ENCODE measurements at regions not wholly inside any gene's neighbourhood (a gene's known extent, or its start where the extent isn't known, plus 50 kb on each side); places are given as distances from the start of the nearest gene placed in this dataset.

DNA sequence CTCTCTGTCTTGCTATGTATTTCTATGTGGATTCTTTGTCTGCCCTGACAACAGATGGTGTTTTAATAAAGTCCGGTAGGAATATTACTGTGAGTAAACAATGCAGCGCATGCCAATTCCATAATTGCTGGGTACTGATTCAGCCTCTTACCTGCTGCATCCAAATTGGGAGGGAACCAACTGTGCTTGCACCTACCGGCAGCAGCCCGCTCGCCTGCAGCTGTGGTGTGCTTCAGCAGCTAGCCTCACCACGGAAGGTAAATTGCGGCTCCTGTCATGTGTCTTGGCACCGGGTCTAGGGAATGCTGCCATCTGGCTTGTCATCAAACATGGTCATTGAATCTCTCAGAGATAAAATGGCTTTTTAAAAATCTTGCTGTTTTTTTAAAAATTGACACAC lies 704.8 kb upstream of the SLC35B3 start:
- Histone ChIP-seq H3K9me2 (ENCODE audit: insufficient read depth) (no peaks in the 10 kb centered on the region), H3K27me3 (ENCODE audit: insufficient read depth, low read length) (no peaks in the 10 kb centered on the region), H3K27ac (ENCODE audit: low read depth, low read length) (no peak overlapping the region), H3K9ac (ENCODE audit: low read length) (no peak overlapping the region), H3K4me2 (ENCODE audit: low read length) (peak overlapping the region; percentile 36), H3K4me1 (ENCODE audit: control insufficient read depth in 1 of 2, insufficient read depth in 2 of 2, low read length in 2 of 2) (peaks cover 0 to 11% of the 10 kb centered on the region in 2 experiments; a peak in 2 of 4 replicates), H3K9me3 (ENCODE audit: control insufficient read depth in 1 of 2, insufficient read depth in 1 of 2, low read depth in 1 of 2, low read length in 2 of 2) (no peaks in the 10 kb centered on the region), H3K4me3 (replicated peaks in 1 of 2; ENCODE audit: low read depth in 1 of 2, low read length in 2 of 2) (no peak overlapping the region), H4K20me1 (ENCODE audit: insufficient read depth) (no peaks in the 10 kb centered on the region), H3K36me3 (ENCODE audit: control insufficient read depth in 1 of 2, insufficient read depth in 2 of 2, low read length in 2 of 2) (no peaks in the 10 kb centered on the region), H2AFZ (ENCODE audit: low read depth, low read length, poor library complexity, severe bottlenecking) (peak overlapping the region; percentile 29), H3K79me2 (ENCODE audit: insufficient read depth, low read length) (no peaks in the 10 kb centered on the region)
- TF ChIP-seq SP1 (IDR thresholded peaks at IDR 0.05; ENCODE audit: low read depth) = no peak
- no peak for TF ChIP-seq ZFX (IDR thresholded peaks at IDR 0.05)
- TF ChIP-seq, protein P1, sequence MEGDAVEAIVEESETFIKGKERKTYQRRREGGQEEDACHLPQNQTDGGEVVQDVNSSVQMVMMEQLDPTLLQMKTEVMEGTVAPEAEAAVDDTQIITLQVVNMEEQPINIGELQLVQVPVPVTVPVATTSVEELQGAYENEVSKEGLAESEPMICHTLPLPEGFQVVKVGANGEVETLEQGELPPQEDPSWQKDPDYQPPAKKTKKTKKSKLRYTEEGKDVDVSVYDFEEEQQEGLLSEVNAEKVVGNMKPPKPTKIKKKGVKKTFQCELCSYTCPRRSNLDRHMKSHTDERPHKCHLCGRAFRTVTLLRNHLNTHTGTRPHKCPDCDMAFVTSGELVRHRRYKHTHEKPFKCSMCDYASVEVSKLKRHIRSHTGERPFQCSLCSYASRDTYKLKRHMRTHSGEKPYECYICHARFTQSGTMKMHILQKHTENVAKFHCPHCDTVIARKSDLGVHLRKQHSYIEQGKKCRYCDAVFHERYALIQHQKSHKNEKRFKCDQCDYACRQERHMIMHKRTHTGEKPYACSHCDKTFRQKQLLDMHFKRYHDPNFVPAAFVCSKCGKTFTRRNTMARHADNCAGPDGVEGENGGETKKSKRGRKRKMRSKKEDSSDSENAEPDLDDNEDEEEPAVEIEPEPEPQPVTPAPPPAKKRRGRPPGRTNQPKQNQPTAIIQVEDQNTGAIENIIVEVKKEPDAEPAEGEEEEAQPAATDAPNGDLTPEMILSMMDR (IDR thresholded peaks at IDR 0.05 in 2 of 3, conservative IDR thresholded peaks at IDR 0.05 in 1 of 3; ENCODE audit: borderline replicate concordance in 1 of 3, insufficient read depth in 1 of 3, low read depth in 2 of 3, low read length in 2 of 3) = no peak
- TF ChIP-seq FOSL1 (IDR thresholded peaks at IDR 0.05; ENCODE audit: low read depth) = no peak
- TF ChIP-seq, protein P2, sequence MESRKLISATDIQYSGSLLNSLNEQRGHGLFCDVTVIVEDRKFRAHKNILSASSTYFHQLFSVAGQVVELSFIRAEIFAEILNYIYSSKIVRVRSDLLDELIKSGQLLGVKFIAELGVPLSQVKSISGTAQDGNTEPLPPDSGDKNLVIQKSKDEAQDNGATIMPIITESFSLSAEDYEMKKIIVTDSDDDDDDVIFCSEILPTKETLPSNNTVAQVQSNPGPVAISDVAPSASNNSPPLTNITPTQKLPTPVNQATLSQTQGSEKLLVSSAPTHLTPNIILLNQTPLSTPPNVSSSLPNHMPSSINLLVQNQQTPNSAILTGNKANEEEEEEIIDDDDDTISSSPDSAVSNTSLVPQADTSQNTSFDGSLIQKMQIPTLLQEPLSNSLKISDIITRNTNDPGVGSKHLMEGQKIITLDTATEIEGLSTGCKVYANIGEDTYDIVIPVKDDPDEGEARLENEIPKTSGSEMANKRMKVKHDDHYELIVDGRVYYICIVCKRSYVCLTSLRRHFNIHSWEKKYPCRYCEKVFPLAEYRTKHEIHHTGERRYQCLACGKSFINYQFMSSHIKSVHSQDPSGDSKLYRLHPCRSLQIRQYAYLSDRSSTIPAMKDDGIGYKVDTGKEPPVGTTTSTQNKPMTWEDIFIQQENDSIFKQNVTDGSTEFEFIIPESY (IDR thresholded peaks at IDR 0.05; ENCODE audit: extremely low read depth, insufficient replicate concordance, low read length) = no peak
- no peak for TF ChIP-seq EZH2phosphoT487 (IDR thresholded peaks at IDR 0.05; ENCODE audit: borderline replicate concordance)
- no peak for TF ChIP-seq SRF (IDR thresholded peaks at IDR 0.05; ENCODE audit: low read depth)
- TF ChIP-seq EGR1 (IDR thresholded peaks at IDR 0.05; ENCODE audit: low read depth) = no peak
- TF ChIP-seq POLR2AphosphoS5 (IDR thresholded peaks at IDR 0.05; ENCODE audit: low read depth, low read length) = no peak
- TF ChIP-seq YY1 (IDR thresholded peaks at IDR 0.05; ENCODE audit: extremely low read depth, insufficient replicate concordance, low read depth, low read length) = no peak
- no peak for TF ChIP-seq ZNF274 (IDR thresholded peaks at IDR 0.05; ENCODE audit: low read depth, low read length)
- no peak for TF ChIP-seq CEBPB (IDR thresholded peaks at IDR 0.05; ENCODE audit: low read depth)
- no peak for TF ChIP-seq TCF7L2 (IDR thresholded peaks at IDR 0.05; ENCODE audit: borderline replicate concordance, extremely low read depth, insufficient read depth, insufficient read length)
- TF ChIP-seq ELF1 (IDR thresholded peaks at IDR 0.05; ENCODE audit: borderline replicate concordance, low read depth) = no peak
- no peak for TF ChIP-seq POLR2A (IDR thresholded peaks at IDR 0.05; ENCODE audit: borderline replicate concordance, extremely low read depth, insufficient read depth, insufficient read length)
- TF ChIP-seq JUND (IDR thresholded peaks at IDR 0.05) = no peak
- ATAC-seq = peak; percentile 38
- ChIA-PET CTCF (no interaction called here), POLR2A (no interaction called here), RAD21 (ENCODE audit: low non-redundant PET in 1 of 2, low total read pairs in 2 of 2, uncharacterized antibody in 2 of 2, unreplicated experiment in 2 of 2) (no interaction called here)
- no peak for DNase-seq (ENCODE audit: low read depth, low spot score)
- BruUV-seq (replicated peaks) = no TSS peak
- intact Hi-C loops (cut with micrococcal nuclease) = no loop called here
